Hepatic stellate cell (primary cell): ENCODE measurements at regions not wholly inside any gene's neighbourhood (a gene's known extent, or its start where the extent isn't known, plus 50 kb on each side); places are given as distances from the start of the nearest gene placed in this dataset.

Experiments used
- DNase-seq: peaks from one replicate; pipeline ENCODE4 v3.0.0; 2011; ENCODE audit warnings: low spot score

- DNase-seq, result no peak
These were observed 120.7 kb upstream of the TENM4 start for GRCh38 chr11:79561496-79561895.

- DNase-seq, result no peak
These were observed 110.0 kb upstream of the TENM4 start for GRCh38 chr11:79550809-79551208.

GRCh38 chr11:79547256-79547655 is 106.4 kb upstream of the TENM4 start:
- DNase-seq, result no peak

DNA sequence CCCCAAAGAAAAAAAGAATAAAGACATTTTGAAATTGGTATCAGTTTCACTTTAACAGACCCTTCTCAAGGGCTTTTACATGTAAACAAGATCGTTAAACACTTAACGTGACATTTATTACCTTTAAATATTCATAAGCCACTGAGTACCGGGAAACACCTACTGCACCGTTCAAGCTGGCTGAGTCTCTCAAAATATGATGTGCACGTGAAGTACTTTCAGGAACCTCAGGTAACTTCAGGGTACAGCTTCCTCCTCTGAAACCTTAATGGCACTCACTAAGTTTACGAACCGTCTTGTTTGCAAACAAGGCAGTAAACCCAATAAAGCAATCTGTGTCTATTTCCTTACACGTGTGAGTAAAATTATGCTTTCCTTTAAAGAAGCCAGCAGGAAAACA is 105.5 kb upstream of the TENM4 start:
- DNase-seq, result no peak

GRCh38 chr11:79544361-79544760 is 103.5 kb upstream of the TENM4 start:
- no peak for DNase-seq

DNA sequence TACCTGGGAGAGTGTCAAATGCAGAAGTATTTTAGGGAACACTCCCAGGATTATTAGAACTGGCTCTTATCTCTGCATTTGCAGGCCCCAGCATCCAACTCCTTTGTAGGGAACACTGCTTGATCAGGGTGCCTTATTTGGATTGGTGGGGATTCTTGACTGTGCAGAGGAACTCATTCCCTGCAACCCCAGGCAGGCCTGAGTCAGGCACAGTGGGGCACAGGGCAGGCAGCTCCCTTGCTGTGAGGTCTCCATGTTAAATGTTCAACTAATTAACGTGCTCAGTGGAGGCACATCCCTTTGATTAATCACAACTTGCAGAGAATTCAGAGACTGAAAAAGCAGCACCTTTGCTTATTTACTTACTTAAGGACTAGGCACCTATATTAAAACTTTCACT is 102.3 kb upstream of the TENM4 start:
- DNase-seq, result no peak

GRCh38 chr11:79541466-79541865 is 100.6 kb upstream of the TENM4 start:
- no peak for DNase-seq

- no peak for DNase-seq
These were observed 97.9 kb upstream of the TENM4 start for GRCh38 chr11:79538775-79539174.

DNA sequence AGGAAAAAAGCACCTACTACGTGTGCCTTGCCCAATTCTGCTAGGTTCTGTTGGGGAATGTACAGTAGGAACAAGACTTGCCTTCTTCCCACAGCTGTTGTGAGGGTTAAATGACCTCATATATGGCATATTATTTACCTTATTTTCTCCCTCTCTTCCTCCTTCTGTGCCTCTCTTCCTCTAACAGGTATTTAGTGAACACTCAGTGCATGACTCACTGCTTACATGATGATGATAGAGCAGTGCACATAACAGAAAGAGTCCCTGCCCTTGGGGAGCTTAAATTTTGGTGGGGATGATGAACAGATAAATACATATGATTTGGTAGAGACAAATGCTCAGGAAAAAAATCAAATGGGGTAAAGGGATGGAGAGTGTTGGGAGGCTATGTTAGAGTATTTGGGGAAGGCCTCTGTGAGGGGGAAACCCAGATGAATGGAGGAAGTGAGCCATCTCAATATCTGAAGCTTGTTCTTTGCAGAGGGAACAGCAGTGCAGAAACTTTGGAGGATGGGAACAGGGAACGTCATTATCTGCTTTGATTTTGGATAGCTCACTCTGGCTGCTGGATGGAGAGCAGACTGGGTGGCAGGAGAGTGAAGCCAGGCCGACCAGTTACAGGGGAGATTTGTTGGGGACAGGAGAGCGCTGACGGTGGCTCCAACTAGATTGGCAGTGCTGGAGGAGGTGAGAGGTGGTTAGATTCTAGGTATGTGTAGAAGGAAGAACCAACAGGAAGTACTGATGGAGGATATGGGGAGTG is 95.5 kb upstream of the TENM4 start:
- DNase-seq, result no peak

DNA sequence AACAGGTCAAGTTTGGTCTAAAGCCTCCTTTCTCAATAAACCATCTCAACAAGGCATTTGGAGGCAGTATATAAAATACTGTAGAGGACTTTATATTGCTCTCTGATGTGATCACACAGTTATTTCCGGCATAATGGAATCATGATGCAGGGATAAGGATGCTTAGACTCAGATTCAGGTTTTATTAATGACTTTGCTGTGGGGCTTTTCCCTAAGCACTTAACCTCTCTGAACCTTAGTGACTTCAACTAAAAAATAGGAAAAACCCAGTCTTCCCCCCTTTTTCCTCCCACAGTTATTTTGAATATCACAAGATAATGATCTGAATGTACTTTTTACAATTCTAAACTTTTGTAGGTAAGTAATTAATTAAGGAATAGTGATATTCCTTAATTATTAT is 94.8 kb upstream of the TENM4 start:
- DNase-seq, result no peak

DNA sequence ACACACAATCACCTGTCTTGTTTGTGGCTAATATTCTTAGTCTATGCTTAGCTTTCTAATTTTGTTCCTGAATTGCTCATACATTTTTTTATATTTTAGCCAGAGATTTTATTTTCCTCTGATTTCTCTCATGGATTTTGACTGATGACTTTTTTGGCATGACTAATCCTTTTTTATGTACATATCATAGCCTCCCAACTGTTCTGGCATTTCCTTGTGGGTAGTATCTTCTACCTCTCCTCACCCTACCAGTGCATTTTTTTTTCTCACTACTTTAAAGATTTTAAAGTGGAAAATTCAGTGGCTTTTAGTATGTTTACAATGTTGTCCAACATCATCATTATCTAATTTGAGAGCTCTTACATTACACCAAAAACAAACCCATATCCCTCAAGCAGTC is 84.4 kb upstream of the TENM4 start:
- no peak for DNase-seq

- no peak for DNase-seq
These were observed 81.8 kb upstream of the TENM4 start for GRCh38 chr11:79522626-79523025.

DNA sequence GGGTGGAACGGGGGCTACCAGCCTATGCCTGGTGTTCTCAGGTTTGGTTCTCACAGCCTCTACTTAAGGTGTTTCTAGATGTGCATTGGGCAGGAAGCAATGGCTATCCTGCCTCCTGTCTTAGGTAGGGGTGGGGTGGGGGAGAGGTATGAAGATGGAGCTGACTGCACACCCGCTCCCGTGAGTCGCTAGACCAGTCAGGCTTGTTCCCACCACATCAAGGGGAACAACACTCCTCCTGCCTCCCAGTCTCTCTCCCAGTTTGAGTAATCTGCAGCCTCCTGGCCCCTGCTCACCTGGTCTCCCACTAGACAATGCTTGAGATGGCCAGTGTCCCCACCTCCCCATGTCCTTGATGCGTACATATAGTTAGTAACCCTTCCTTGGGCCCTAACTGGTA is 79.3 kb upstream of the TENM4 start:
- no peak for DNase-seq

DNA sequence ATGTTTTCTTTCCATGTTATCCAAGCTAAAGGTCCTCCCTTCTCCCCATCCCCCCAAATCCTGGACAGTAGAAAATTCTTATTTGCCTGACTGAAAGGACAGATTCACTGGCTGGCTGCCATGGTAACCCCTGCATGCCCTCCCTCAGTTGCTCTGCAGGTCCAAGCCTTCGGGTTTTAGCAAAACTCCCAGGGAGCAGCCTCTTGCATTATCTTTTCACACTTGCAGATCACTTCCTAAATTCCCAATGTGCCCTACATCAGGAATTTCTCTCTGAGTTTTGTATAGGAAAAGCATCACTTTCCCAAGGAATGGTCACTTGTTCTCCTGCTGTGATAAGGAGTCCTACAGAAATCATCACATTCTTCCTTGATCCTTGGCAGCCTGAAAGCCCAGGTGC is 75.0 kb upstream of the TENM4 start:
- DNase-seq, result no peak

- no peak for DNase-seq
These were observed 73.9 kb upstream of the TENM4 start for GRCh38 chr11:79514695-79515094.

DNA sequence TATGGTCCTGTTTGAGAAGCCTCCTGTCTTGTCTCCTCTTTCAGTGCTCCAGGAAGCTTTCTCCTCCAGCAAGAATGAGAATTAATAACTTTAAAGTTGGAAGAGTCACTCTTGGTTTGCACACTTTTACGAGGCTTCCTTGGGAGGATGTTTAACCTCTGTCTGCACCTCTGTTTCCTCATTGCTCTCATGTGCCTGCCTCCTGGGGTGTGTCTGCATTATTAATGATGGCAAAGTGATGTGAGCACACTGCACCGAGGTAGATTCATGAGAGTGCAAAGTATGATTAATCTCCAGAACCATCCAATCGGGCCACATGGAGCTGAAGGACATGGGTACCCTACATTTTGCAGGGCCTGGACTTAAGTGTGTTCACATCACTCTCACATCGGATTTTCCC is 73.5 kb upstream of the TENM4 start:
- DNase-seq, result no peak

DNA sequence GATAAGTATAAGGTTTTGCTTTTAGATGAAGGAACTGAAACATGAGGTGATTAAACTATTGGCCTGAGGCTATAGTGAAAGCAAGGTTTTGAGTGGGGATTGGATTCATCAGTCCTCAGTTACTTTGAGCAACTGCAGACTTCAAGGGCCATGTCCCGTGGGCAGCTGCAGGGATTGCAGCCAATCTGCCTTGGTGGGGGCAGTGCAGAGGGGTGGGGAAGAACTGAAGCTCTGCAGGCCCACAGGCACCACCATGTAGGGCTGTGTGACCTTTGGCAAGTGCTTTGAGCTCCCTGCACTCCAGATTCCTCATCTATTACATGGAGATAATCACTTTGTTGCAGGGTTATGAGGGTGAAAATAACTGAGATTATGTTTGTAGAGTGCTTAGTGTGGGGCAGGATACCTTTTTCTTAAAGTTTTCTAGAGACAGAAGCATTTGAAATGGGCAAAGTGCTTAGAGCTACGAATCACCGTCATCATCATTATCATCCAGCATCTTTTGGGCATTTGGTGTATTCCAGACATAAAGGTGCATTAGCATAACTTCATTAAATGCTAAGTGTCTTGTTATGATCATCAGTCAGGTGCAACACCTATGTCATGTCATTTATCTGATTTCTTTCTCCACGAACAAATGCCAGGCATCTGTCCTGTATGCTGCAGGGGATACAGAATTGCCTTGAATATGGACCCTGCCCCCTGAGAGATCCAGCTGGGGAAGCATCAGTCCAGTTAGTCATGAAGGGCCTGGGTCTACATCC is 72.1 kb upstream of the TENM4 start:
- no peak for DNase-seq

DNA sequence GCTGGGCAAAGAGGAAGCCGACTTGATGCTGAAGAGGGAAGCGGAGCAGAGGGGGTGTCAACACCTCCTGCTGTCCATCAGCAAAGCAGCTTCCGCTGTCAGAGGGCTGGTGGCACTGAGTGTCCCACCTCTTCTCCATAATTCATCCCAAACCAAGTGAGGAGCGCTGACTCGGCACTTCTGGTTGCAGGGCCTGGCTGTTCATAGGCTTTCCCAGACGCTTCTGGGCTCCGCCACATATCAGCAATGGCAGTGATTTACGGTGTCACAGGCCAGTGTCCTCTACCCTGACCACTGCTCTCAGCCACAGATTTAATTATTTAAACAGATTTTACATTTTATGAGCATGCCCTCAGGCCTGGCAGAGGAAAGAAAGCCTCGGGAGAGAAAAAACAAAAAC is 70.1 kb upstream of the TENM4 start:
- no peak for DNase-seq

DNA sequence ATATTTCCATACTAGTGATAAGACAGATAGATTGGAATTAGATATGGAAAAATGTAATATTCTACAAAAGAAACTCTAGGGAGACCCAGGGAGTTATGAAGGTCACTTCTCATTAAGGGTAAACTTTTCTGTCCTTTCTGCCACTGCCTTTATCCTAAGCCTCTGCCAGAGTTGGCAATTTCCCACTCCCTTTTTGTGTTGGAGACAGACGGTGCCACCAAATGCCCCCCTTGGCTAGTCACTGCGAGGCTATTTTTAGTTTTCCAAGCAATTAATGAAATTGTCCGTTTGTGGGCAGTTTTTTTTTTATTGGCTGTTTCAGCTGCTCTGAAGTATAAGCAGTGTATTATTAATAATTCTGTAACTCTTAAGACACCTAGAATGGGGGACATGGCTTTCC is 67.6 kb upstream of the TENM4 start:
- DNase-seq, result no peak

GRCh38 chr11:79507706-79508105 is 66.9 kb upstream of the TENM4 start:
- no peak for DNase-seq

GRCh38 chr11:79506734-79507344 is 66.0 kb upstream of the TENM4 start:
- no peak for DNase-seq

DNA sequence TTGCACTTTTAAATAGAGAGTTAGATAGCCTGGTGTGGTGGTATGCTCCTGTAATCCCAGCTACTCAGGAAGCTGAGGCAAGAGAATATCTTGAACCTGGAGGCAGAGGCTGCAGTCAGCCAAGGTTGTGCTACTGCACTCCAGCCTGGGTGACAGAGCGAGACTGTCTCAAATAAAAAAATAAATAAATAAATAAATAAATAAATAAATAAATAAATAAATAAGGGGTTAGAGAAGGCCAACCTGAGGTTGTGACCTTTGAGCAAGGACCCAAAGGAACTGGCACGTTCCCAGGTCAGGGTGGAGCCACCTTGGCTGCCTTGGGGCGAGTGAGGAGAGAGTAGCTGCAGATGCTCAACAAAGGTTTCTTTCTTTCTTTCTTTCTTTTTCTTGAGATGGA is 65.3 kb upstream of the TENM4 start:
- no peak for DNase-seq

DNA sequence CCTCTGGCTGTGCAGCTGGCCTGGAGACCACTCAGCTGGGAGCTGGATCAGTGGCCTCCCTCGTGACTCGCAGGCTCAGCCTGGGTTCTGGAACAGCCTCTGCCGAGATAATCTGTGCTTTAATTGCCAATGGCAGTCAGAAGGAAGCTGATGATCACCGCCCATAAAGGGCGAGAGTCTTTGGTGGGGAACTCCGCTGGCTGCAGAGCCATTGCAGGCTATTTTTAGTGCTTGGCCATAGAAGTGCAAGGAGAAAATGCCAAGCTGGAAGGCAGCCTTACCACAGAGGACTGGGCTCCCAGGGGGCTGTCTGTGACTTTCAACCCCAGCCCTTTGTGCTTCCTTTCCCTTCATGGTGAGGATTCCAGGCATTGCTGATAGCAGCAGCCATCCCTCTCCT is 62.2 kb upstream of the TENM4 start:
- DNase-seq, result no peak
